ENCODE measurements at regions not wholly inside any gene's neighbourhood (a gene's known extent, or its start where the extent isn't known, plus 50 kb on each side); places are given as distances from the start of the nearest gene placed in this dataset.
A peak's percentile ranks its signal among the peaks of the same experiment; 100 is the strongest.

DNA sequence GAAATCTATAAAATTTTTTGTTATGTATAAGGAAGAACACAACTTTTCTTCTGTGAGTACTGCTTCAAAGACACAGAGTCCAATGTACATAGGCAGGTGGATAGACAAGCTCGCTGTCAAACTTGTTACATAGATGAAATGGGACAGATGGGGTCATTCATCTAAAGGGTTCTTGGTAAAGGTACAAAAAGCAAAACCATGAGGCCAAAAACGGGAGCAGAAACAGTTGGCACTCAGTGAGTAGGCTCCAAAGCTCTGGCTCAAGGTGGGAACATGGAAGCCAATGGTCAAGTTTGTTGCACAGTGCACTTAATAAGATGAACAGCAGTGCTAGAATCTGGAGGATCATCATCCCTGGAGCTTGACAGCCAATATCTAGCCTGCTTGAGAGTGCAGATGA lies 979.0 kb upstream of the EEF2KMT start:
- Histone ChIP-seq H3K27ac (ENCODE audit: low read depth in 2 of 2, low read length in 2 of 2) (no peak overlapping the region), H3K9me3 (ENCODE audit: control insufficient read depth in 2 of 3, insufficient read depth in 1 of 3, low read length in 3 of 3) (peaks cover 0 to 3% (median under 1%) of the 10 kb centered on the region in 3 donors), H3K9ac (ENCODE audit: low read length in 3 of 3) (no peak overlapping the region), H3K4me3 (ENCODE audit: low read length in 3 of 3) (no peak overlapping the region), H3K4me1 (ENCODE audit: control insufficient read depth in 2 of 3, insufficient read depth in 2 of 3, low read depth in 1 of 3, low read length in 3 of 3) (no peaks in the 10 kb centered on the region), H3K27me3 (ENCODE audit: control insufficient read depth, insufficient read depth, low read length) (no peaks in the 10 kb centered on the region), H3K36me3 (ENCODE audit: control insufficient read depth in 2 of 3, insufficient read depth in 3 of 3, low read length in 3 of 3) (no peaks in the 10 kb centered on the region)
- intact Hi-C loops (cut with DNase I): no loop called here
- no peak for DNase-seq
- TF ChIP-seq, protein P1, sequence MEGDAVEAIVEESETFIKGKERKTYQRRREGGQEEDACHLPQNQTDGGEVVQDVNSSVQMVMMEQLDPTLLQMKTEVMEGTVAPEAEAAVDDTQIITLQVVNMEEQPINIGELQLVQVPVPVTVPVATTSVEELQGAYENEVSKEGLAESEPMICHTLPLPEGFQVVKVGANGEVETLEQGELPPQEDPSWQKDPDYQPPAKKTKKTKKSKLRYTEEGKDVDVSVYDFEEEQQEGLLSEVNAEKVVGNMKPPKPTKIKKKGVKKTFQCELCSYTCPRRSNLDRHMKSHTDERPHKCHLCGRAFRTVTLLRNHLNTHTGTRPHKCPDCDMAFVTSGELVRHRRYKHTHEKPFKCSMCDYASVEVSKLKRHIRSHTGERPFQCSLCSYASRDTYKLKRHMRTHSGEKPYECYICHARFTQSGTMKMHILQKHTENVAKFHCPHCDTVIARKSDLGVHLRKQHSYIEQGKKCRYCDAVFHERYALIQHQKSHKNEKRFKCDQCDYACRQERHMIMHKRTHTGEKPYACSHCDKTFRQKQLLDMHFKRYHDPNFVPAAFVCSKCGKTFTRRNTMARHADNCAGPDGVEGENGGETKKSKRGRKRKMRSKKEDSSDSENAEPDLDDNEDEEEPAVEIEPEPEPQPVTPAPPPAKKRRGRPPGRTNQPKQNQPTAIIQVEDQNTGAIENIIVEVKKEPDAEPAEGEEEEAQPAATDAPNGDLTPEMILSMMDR (IDR thresholded peaks at IDR 0.05; ENCODE audit: borderline replicate concordance, extremely low read depth, insufficient read depth): no peak
- no peak for FAIRE-seq

DNA sequence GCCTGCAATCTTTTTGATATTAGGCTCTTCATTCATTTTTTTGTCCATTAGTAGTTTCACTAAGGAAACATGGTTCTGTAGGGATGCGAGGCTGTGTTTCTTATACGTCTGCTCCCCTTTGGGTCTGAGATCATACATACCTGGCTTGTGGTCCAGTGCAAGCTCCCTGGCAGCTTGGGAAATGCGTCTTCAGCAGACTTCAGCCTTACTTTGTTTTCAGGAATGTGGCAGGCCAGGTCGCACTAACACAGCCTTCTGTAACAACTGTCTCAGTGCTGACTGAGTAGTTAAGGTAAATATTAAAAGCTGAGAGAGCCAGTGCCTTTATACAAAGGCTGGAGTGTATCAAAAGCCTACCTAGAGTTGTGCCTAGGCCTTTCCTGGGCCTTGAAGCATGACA lies 970.5 kb upstream of the EEF2KMT start:
- TF ChIP-seq, protein P1 (IDR thresholded peaks at IDR 0.05; ENCODE audit: borderline replicate concordance, extremely low read depth, insufficient read depth): no peak
- no peak overlapping the region for H3K9ac ChIP-seq (ENCODE audit: low read length in 3 of 3)
- intact Hi-C loops (cut with DNase I): no loop called here
- H3K27ac ChIP-seq (ENCODE audit: low read depth in 2 of 2, low read length in 2 of 2): no peak overlapping the region
- H3K36me3 ChIP-seq (ENCODE audit: control insufficient read depth in 2 of 3, insufficient read depth in 3 of 3, low read length in 3 of 3): no peaks in the 10 kb centered on the region
- no peak overlapping the region for H3K4me3 ChIP-seq (ENCODE audit: low read length in 3 of 3)
- H3K4me1 ChIP-seq (ENCODE audit: control insufficient read depth in 2 of 3, insufficient read depth in 2 of 3, low read depth in 1 of 3, low read length in 3 of 3): no peaks in the 10 kb centered on the region
- H3K27me3 ChIP-seq (ENCODE audit: control insufficient read depth, insufficient read depth, low read length): no peaks in the 10 kb centered on the region
- DNase-seq (peak in 3 of 5 donors; percentile 8 to 13 (median 13)), FAIRE-seq (no peak)
- peaks cover 0 to 4% (median 2%) of the 10 kb centered on the region in 3 donors for H3K9me3 ChIP-seq (ENCODE audit: control insufficient read depth in 2 of 3, insufficient read depth in 1 of 3, low read length in 3 of 3)

- no peak overlapping the region for H3K9ac ChIP-seq (ENCODE audit: low read length in 3 of 3)
- DNase-seq: no peak
- H3K27ac ChIP-seq (ENCODE audit: low read depth in 2 of 2, low read length in 2 of 2): no peak overlapping the region
- no peaks in the 10 kb centered on the region for H3K4me1 ChIP-seq (ENCODE audit: control insufficient read depth in 2 of 3, insufficient read depth in 2 of 3, low read depth in 1 of 3, low read length in 3 of 3)
- peaks cover 0 to 2% (median under 1%) of the 10 kb centered on the region in 3 donors for H3K9me3 ChIP-seq (ENCODE audit: control insufficient read depth in 2 of 3, insufficient read depth in 1 of 3, low read length in 3 of 3)
- intact Hi-C loops (cut with DNase I): no loop called here
- no peak overlapping the region for H3K4me3 ChIP-seq (ENCODE audit: low read length in 3 of 3)
- TF ChIP-seq, protein P1 (IDR thresholded peaks at IDR 0.05; ENCODE audit: borderline replicate concordance, extremely low read depth, insufficient read depth): no peak
- FAIRE-seq: no peak
- no peaks in the 10 kb centered on the region for H3K27me3 ChIP-seq (ENCODE audit: control insufficient read depth, insufficient read depth, low read length)
- H3K36me3 ChIP-seq (ENCODE audit: control insufficient read depth in 2 of 3, insufficient read depth in 3 of 3, low read length in 3 of 3): no peaks in the 10 kb centered on the region
Measured at GRCh38 chr16:6066652-6067051, 969.1 kb upstream of the EEF2KMT start.

GRCh38 chr16:6063526-6063925 lies 965.9 kb upstream of the EEF2KMT start:
- H3K27ac ChIP-seq (ENCODE audit: low read depth in 2 of 2, low read length in 2 of 2): no peak overlapping the region
- DNase-seq: no peak
- no peaks in the 10 kb centered on the region for H3K36me3 ChIP-seq (ENCODE audit: control insufficient read depth in 2 of 3, insufficient read depth in 3 of 3, low read length in 3 of 3)
- FAIRE-seq: no peak
- no peaks in the 10 kb centered on the region for H3K9me3 ChIP-seq (ENCODE audit: control insufficient read depth in 2 of 3, insufficient read depth in 1 of 3, low read length in 3 of 3)
- H3K9ac ChIP-seq (ENCODE audit: low read length in 3 of 3): no peak overlapping the region
- intact Hi-C loops (cut with DNase I): no loop called here
- TF ChIP-seq, protein P1 (IDR thresholded peaks at IDR 0.05; ENCODE audit: borderline replicate concordance, extremely low read depth, insufficient read depth): no peak
- H3K27me3 ChIP-seq (ENCODE audit: control insufficient read depth, insufficient read depth, low read length): no peaks in the 10 kb centered on the region
- H3K4me1 ChIP-seq (ENCODE audit: control insufficient read depth in 2 of 3, insufficient read depth in 2 of 3, low read depth in 1 of 3, low read length in 3 of 3): no peaks in the 10 kb centered on the region
- H3K4me3 ChIP-seq (ENCODE audit: low read length in 3 of 3): no peak overlapping the region
